ENCODE measurements at regions not wholly inside any gene's neighbourhood (a gene's known extent, or its start where the extent isn't known, plus 50 kb on each side); places are given as distances from the start of the nearest gene placed in this dataset.
"Not testable (repeated sequence)": the region's sequence is repeated elsewhere in the genome, so short reads cannot be mapped to it uniquely, and the experiment has no call there.

GRCh38 chr12:41663598-41664265 lies 475.6 kb downstream of the PDZRN4 start:
- peak; percentile 9 for DNase-seq (ENCODE audit: low spot score)

- no peak for DNase-seq (ENCODE audit: low spot score)
Measured at GRCh38 chr12:41661141-41661765, 473.1 kb downstream of the PDZRN4 start.

GRCh38 chr12:41656454-41656853 lies 468.3 kb downstream of the PDZRN4 start:
- no peak for DNase-seq (ENCODE audit: low spot score)

- no peak for DNase-seq (ENCODE audit: low spot score)
Measured at GRCh38 chr12:41653386-41654326, 465.5 kb downstream of the PDZRN4 start.

- no peak for DNase-seq (ENCODE audit: low spot score)
Measured at GRCh38 chr12:41652981-41653380, 464.9 kb downstream of the PDZRN4 start.

- no peak for DNase-seq (ENCODE audit: low spot score)
Measured at GRCh38 chr12:41645624-41646023, 457.5 kb downstream of the PDZRN4 start.

GRCh38 chr12:41642808-41643207 lies 454.7 kb downstream of the PDZRN4 start:
- not testable (repeated sequence) for DNase-seq (ENCODE audit: low spot score)

GRCh38 chr12:41636653-41637052 lies 448.5 kb downstream of the PDZRN4 start:
- no peak for DNase-seq (ENCODE audit: low spot score)

- no peak for DNase-seq (ENCODE audit: low spot score)
Measured at GRCh38 chr12:41635626-41636364, 447.7 kb downstream of the PDZRN4 start.

- DNase-seq (ENCODE audit: low spot score) = no peak
Measured at GRCh38 chr12:41634091-41634490, 446.0 kb downstream of the PDZRN4 start.

- no peak for DNase-seq (ENCODE audit: low spot score)
Measured at GRCh38 chr12:41629611-41630010, 441.5 kb downstream of the PDZRN4 start.

GRCh38 chr12:41627476-41627875 lies 439.4 kb downstream of the PDZRN4 start:
- DNase-seq (ENCODE audit: low spot score) = no peak

- DNase-seq (ENCODE audit: low spot score) = no peak
Measured at GRCh38 chr12:41624571-41624970, 436.5 kb downstream of the PDZRN4 start.

All from AG20443 (cell line).